H1 (cell line): ENCODE measurements at regions not wholly inside any gene's neighbourhood (a gene's known extent, or its start where the extent isn't known, plus 50 kb on each side); places are given as distances from the start of the nearest gene placed in this dataset.

ENCODE experiments used
- ATF2 ChIP-seq: IDR thresholded peaks from 2 replicates; pipeline ENCODE4 v1.6.1; 2012; ENCODE audit warnings: low read length, inconsistent platforms
- BRCA1 ChIP-seq: IDR thresholded peaks from 2 replicates; pipeline ENCODE4 v1.6.1; 2012; ENCODE audit warnings: low read depth, low read length, improper control_type of control experiment
- CTCF ChIP-seq, 3 experiments: IDR thresholded peaks; 1 replicate in 2 of 3; 2 replicates in 1 of 3; pipeline versions ENCODE4 v1.5.1 to v1.6.1; 2011; ENCODE audit warnings: low read length in 3 of 3, mild to moderate bottlenecking in 3 of 3, inconsistent platforms in 2 of 3, low read depth in 1 of 3, moderate library complexity in 1 of 3; ENCODE audit not compliant: insufficient read depth in 1 of 3; ENCODE audit errors: control extremely low read depth in 1 of 3
- EGR1 ChIP-seq: IDR thresholded peaks from 2 replicates; pipeline ENCODE4 v1.6.1; 2011; ENCODE audit warnings: low read depth, low read length, borderline replicate concordance
- HDAC2 ChIP-seq, 2 experiments: fragments of 300-600 bp in 1 of 2; sonication (generic) in 1 of 2; IDR thresholded peaks; 2 replicates each; pipeline ENCODE4 v1.6.1; 2011 to 2012; ENCODE audit warnings: low read depth in 2 of 2, low read length in 2 of 2, mild to moderate bottlenecking in 2 of 2, moderate library complexity in 2 of 2, borderline replicate concordance in 1 of 2, inconsistent platforms in 1 of 2
- POLR2AphosphoS5 ChIP-seq: IDR thresholded peaks from 2 replicates; pipeline ENCODE4 v1.6.1; 2011; ENCODE audit warnings: low read depth, low read length
- TCF12 ChIP-seq: IDR thresholded peaks from 2 replicates; pipeline ENCODE4 v1.6.1; 2011; ENCODE audit warnings: low read depth, mild to moderate bottlenecking, low read length

- 0 out of 4 replicates have a peak, but pooled peaks of 1 of the 2 experiments have one; percentile 35 for TF ChIP-seq HDAC2 (IDR thresholded peaks at IDR 0.05; ENCODE audit: borderline replicate concordance in 1 of 2, low read depth in 2 of 2, low read length in 2 of 2)
- TF ChIP-seq ATF2: no peak
- TF ChIP-seq BRCA1: no peak
- peak in 2 of 3 experiments; percentile 55 to 56; a peak in 3 of 4 replicates for TF ChIP-seq CTCF (IDR thresholded peaks at IDR 0.05; ENCODE audit: control extremely low read depth in 1 of 3, insufficient read depth in 1 of 3, low read depth in 1 of 3, low read length in 3 of 3)
- TF ChIP-seq TCF12: no peak
- 0 out of 2 replicates have a peak, but pooled peaks have one; percentile 47 for TF ChIP-seq EGR1
- peak; percentile 33; the same call in 1 of the 2 replicates for TF ChIP-seq POLR2AphosphoS5
Measured at GRCh38 chr12:124510301-124510970, 57.0 kb downstream of the NCOR2 start (continued).
